Osteocyte (in vitro differentiated cells): ENCODE measurements at regions not wholly inside any gene's neighbourhood (a gene's known extent, or its start where the extent isn't known, plus 50 kb on each side); places are given as distances from the start of the nearest gene placed in this dataset.

Source experiments
- DNase-seq: peaks from one replicate; pipeline ENCODE4 v3.0.0; 2021; ENCODE audit warnings: mixed read lengths; ENCODE audit not compliant: unreplicated experiment; ENCODE audit errors: extremely low spot score
- H3K27ac Mint-ChIP-seq: one replicate; pipeline ENCODE4 v1.8.0; 2021; ENCODE audit warnings: mild to moderate bottlenecking, mixed read lengths; ENCODE audit not compliant: unreplicated experiment
- H3K27me3 Mint-ChIP-seq: one replicate; pipeline ENCODE4 v1.8.0; 2021; ENCODE audit warnings: mixed read lengths; ENCODE audit not compliant: unreplicated experiment
- H3K36me3 Mint-ChIP-seq: one replicate; pipeline ENCODE4 v1.8.0; 2021; ENCODE audit warnings: mixed read lengths; ENCODE audit not compliant: unreplicated experiment
- H3K4me1 Mint-ChIP-seq: one replicate; pipeline ENCODE4 v1.8.0; 2021; ENCODE audit warnings: mixed read lengths; ENCODE audit not compliant: unreplicated experiment
- H3K4me3 Mint-ChIP-seq: one replicate; pipeline ENCODE4 v1.8.0; 2021; ENCODE audit warnings: mild to moderate bottlenecking, moderate library complexity, mixed read lengths; ENCODE audit not compliant: unreplicated experiment
- H3K9me3 Mint-ChIP-seq: one replicate; pipeline ENCODE4 v1.8.0; 2021; ENCODE audit warnings: mixed read lengths; ENCODE audit not compliant: unreplicated experiment
- TF ChIP-seq, protein P1 (sequence below): fragments of 200-600 bp; sonication (generic); IDR thresholded peaks from 2 replicates; pipeline ENCODE4 v1.5.0; 2021; ENCODE audit warnings: antibody characterized with exemption, mild to moderate bottlenecking, moderate library complexity

DNA sequence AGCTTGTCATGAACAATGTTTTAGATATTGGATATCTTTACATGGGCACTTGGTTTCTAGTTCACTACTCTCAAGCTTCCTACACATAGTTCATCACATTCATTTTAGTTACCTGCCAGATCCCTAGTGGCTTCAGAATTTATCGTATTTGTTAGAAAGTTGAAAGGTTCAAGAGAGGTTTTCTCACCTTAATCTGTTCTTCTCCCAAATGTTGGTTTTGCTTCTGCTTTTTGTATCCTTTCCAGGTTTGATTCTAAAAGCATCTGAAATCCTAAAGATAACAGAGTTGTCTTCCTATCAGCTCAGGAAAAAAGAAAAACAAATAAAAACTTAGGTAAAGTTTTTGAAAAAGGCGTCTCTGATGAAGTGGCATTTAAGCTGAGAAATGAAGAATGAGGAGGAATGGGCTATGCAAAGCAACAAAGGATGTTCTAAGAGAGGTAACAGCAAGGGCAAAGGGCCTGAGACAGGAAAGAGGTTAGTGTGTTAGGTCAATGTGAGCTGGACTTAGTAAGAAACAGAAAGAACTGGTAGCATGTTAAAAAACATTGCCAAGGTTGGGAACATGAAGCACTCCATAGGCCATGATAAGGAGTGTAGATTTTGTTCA, 104.7 kb upstream of the CMC1 start:
- no peak for DNase-seq
- TF ChIP-seq, protein P1, sequence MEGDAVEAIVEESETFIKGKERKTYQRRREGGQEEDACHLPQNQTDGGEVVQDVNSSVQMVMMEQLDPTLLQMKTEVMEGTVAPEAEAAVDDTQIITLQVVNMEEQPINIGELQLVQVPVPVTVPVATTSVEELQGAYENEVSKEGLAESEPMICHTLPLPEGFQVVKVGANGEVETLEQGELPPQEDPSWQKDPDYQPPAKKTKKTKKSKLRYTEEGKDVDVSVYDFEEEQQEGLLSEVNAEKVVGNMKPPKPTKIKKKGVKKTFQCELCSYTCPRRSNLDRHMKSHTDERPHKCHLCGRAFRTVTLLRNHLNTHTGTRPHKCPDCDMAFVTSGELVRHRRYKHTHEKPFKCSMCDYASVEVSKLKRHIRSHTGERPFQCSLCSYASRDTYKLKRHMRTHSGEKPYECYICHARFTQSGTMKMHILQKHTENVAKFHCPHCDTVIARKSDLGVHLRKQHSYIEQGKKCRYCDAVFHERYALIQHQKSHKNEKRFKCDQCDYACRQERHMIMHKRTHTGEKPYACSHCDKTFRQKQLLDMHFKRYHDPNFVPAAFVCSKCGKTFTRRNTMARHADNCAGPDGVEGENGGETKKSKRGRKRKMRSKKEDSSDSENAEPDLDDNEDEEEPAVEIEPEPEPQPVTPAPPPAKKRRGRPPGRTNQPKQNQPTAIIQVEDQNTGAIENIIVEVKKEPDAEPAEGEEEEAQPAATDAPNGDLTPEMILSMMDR: no peak
- peaks cover 18% of the 10 kb centered on the region for H3K27me3 Mint-ChIP-seq
- no peaks in the 10 kb centered on the region for H3K36me3 Mint-ChIP-seq
- H3K4me1 Mint-ChIP-seq: no peaks in the 10 kb centered on the region
- H3K4me3 Mint-ChIP-seq: no peak overlapping the region
- H3K9me3 Mint-ChIP-seq: no peaks in the 10 kb centered on the region
- H3K27ac Mint-ChIP-seq: no peak overlapping the region

DNA sequence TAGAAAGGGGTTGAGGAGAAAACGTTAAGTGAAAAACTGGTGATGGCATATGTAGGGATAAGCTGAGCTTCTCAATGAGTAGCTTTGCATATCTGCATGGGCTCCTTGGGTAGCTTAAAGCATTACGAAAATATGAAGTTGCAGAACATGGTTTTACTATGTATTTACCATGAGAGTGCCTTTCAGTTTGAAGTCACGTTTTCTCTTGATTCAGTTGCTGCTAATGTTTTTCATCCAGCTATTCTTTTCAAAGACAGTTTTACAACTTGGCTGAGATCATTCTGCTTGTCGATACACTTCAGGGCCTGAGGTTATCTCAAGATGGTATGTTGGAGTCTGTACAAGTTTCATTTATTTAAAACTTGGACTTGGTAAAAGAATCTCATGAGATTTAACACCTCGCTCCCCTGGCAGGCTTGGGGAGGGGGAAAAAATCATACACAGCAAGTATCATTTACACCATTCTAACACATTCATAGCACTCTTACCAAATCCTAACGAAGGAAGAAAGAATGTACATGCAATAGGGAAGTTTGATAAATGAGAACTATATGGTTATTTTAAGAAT, 103.3 kb upstream of the CMC1 start:
- H3K4me3 Mint-ChIP-seq: no peak overlapping the region
- H3K36me3 Mint-ChIP-seq: no peaks in the 10 kb centered on the region
- H3K27me3 Mint-ChIP-seq: peaks cover 19% of the 10 kb centered on the region
- H3K27ac Mint-ChIP-seq: no peak overlapping the region
- H3K4me1 Mint-ChIP-seq: no peaks in the 10 kb centered on the region
- DNase-seq: no peak
- TF ChIP-seq, protein P1: no peak
- H3K9me3 Mint-ChIP-seq: no peaks in the 10 kb centered on the region

DNA sequence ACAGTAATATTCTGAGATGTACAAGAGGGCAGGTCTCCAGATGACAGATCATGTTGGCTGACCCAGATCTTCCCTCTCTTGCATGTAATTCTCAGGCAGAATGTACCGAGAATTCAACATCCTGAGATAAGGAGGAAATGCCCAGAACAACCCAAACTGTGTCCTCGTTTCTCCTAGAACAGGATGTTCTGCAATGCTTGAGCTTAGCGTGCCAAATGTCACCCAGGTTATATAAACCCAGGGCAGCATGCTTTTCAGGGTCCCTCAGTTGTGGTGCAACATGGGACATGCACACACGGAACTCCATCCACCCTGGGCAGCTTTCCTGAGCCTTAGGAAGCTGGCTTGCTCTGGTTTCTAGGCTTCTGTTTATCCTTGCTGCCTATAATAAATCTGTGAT, 102.1 kb upstream of the CMC1 start:
- no peak overlapping the region for H3K27ac Mint-ChIP-seq
- H3K9me3 Mint-ChIP-seq: no peaks in the 10 kb centered on the region
- H3K36me3 Mint-ChIP-seq: no peaks in the 10 kb centered on the region
- TF ChIP-seq, protein P1: no peak
- no peaks in the 10 kb centered on the region for H3K4me1 Mint-ChIP-seq
- no peak overlapping the region for H3K4me3 Mint-ChIP-seq
- peaks cover 21% of the 10 kb centered on the region for H3K27me3 Mint-ChIP-seq
- no peak for DNase-seq

DNA sequence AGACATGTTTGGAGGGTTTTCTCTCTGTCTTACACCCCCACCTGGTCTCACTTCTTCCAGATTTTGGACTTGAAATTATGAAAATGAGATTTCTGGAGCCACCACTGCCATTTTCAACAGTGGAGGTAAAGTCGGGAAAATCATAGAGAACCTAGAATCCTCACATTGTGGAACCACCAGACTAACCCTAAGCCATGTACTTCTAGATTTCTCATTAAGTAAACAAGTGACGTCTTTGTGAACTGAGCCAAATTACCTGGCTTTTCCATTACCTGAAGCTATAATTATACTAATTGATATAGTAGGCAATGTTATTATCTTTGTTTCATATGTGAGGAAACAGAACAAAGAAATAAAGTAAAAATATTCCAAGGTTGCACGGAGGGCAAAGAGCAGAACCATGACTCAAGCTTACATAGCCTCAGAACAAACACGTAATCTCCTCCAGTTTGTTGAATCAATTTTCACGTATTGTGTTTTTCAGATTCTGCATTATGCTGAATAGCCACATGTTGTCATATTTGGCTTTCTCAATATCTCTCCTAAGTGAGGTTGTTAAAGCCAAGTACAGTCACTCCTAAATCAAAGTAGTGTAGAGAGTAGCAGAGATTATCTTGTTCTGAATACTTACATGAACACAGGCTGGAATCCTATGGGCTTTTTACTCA, 101.3 kb upstream of the CMC1 start:
- Mint-ChIP-seq H3K36me3 (no peaks in the 10 kb centered on the region), H3K4me3 (no peak overlapping the region), H3K4me1 (no peaks in the 10 kb centered on the region), H3K27ac (no peak overlapping the region), H3K9me3 (no peaks in the 10 kb centered on the region), H3K27me3 (peaks cover 21% of the 10 kb centered on the region)
- DNase-seq: no peak
- TF ChIP-seq, protein P1: no peak

DNA sequence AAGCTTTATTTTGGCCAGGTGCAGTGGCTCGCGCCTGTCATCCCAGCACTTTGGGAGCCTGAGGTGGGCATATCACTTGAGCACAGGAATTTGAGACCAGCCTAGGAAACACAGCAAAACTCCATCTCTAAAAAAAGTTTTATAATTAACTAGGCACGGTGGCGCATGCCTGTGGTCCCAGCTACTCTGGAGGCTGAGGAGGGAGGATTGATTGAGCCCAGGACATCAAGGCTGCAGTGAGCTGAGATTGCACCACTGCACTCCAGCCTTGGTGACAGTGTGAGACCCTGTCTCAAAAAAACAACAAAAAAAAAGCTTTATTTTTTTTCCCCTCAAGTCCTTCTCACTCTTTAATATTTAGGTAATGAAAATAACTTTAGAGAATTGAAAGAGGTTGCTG, 100.8 kb upstream of the CMC1 start:
- Mint-ChIP-seq H3K4me1 (no peaks in the 10 kb centered on the region), H3K9me3 (no peaks in the 10 kb centered on the region), H3K27me3 (peaks cover 23% of the 10 kb centered on the region), H3K4me3 (no peak overlapping the region), H3K36me3 (no peaks in the 10 kb centered on the region), H3K27ac (no peak overlapping the region)
- DNase-seq: no peak
- TF ChIP-seq, protein P1: no peak
